Epithelial cell of esophagus (primary cell): ENCODE measurements at regions not wholly inside any gene's neighbourhood (a gene's known extent, or its start where the extent isn't known, plus 50 kb on each side); places are given as distances from the start of the nearest gene placed in this dataset.

Source experiments
- DNase-seq: peaks from one replicate; pipeline ENCODE4 v3.0.0; 2010; ENCODE audit warnings: low read depth
- H3K4me3 ChIP-seq: 2 replicates; pipeline ENCODE4 v1.5.1; 2011; ENCODE audit warnings: mild to moderate bottlenecking, low read length, control low read depth
- CTCF ChIP-seq: IDR thresholded peaks from 2 replicates; pipeline ENCODE4 v1.5.1; 2011; ENCODE audit warnings: low read depth, mild to moderate bottlenecking, low read length, control low read depth, inconsistent platforms; ENCODE audit not compliant: insufficient read depth; ENCODE audit errors: missing control alignments

GRCh38 chr5:87164409-87164808, 103.3 kb upstream of the RASA1 start:
- no peak for DNase-seq
- no peak for TF ChIP-seq CTCF
- H3K4me3 ChIP-seq: no peak overlapping the region

GRCh38 chr5:87169300-87169991, 98.2 kb upstream of the RASA1 start:
- no peak for TF ChIP-seq CTCF
- DNase-seq: peak; percentile 52
- no peak overlapping the region for H3K4me3 ChIP-seq

- H3K4me3 ChIP-seq: no peak overlapping the region
- no peak for DNase-seq
- no peak for TF ChIP-seq CTCF
Observed at GRCh38 chr5:87170799-87171198, 96.9 kb upstream of the RASA1 start.

GRCh38 chr5:87182649-87183048, 85.0 kb upstream of the RASA1 start:
- DNase-seq: no peak
- no peak overlapping the region for H3K4me3 ChIP-seq
- TF ChIP-seq CTCF: no peak

- TF ChIP-seq CTCF: no peak
- no peak overlapping the region for H3K4me3 ChIP-seq
- DNase-seq: no peak
Observed at GRCh38 chr5:87183896-87184295, 83.8 kb upstream of the RASA1 start.

- no peak overlapping the region for H3K4me3 ChIP-seq
- TF ChIP-seq CTCF: no peak
- no peak for DNase-seq
Observed at GRCh38 chr5:87184605-87185004, 83.1 kb upstream of the RASA1 start.

GRCh38 chr5:87185838-87186237, 81.8 kb upstream of the RASA1 start:
- peak; percentile 71 for DNase-seq
- no peak for TF ChIP-seq CTCF
- H3K4me3 ChIP-seq: no peak overlapping the region
